GM10248 (cell line): ENCODE measurements at regions not wholly inside any gene's neighbourhood (a gene's known extent, or its start where the extent isn't known, plus 50 kb on each side); places are given as distances from the start of the nearest gene placed in this dataset.

Experiments
- CTCF ChIA-PET: fragments of 300-600 bp; sonication (Branson Sonifier 250); formaldehyde crosslinking; extraction: SDS; loops from one replicate; lab custom pipeline; 2021; ENCODE audit warnings: antibody characterized with exemption; lab: Yijun Ruan, JAX
- POLR2A ChIA-PET: fragments of 350-650 bp; sonication (Branson Sonifier 250); formaldehyde crosslinking; extraction: SDS; loops from one replicate; lab custom pipeline; 2020; ENCODE audit warnings: antibody characterized with exemption; lab: Yijun Ruan, JAX
- DNase-seq: peaks from one replicate; pipeline ENCODE4 v3.0.0; 2012; ENCODE audit errors: extremely low spot score
- TF ChIP-seq, protein P1 (sequence below): IDR thresholded peaks from 2 replicates; pipeline ENCODE4 v1.5.1; 2012; ENCODE audit warnings: mild to moderate bottlenecking, low read depth; ENCODE audit errors: extremely low read depth, missing control alignments, control extremely low read depth

DNA sequence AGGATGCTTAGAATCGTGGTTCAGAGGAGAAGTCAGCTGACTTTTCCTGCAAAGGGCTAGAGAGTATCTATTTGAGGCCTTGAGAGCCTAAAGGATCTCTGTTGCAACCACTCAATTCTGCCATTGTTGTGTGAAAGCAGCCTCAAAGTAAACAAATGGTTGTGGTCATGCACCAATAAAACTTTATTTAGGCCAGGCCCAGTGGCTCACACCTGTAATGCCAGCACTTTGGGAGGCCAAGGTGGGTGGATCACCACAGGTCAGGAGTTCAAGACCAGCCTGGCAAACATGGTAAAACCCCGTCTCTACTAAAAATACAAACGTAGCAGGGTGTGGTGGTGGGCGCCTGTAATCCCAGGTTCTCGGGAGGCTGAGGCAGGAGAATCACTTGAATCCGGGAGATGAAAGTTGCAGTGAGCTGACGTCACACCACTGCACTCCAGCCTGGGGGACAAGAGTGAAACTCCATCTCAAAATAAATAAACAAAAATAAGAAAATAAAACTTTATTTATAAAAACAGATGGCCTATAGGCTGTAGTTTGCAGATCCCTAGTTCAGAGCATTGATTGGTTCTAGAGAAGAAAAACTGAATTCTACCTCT is 135.9 kb upstream of the KLF4 start:
- TF ChIP-seq, protein P1, sequence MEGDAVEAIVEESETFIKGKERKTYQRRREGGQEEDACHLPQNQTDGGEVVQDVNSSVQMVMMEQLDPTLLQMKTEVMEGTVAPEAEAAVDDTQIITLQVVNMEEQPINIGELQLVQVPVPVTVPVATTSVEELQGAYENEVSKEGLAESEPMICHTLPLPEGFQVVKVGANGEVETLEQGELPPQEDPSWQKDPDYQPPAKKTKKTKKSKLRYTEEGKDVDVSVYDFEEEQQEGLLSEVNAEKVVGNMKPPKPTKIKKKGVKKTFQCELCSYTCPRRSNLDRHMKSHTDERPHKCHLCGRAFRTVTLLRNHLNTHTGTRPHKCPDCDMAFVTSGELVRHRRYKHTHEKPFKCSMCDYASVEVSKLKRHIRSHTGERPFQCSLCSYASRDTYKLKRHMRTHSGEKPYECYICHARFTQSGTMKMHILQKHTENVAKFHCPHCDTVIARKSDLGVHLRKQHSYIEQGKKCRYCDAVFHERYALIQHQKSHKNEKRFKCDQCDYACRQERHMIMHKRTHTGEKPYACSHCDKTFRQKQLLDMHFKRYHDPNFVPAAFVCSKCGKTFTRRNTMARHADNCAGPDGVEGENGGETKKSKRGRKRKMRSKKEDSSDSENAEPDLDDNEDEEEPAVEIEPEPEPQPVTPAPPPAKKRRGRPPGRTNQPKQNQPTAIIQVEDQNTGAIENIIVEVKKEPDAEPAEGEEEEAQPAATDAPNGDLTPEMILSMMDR, result no peak
- CTCF ChIA-PET, result interaction anchor here (1.0 kb wide), 1 partner anchor 84 kb away, joined by 3 read pairs; no protein-coding TSS in a partner anchor
- POLR2A ChIA-PET, result no interaction called here
- no peak for DNase-seq

DNA sequence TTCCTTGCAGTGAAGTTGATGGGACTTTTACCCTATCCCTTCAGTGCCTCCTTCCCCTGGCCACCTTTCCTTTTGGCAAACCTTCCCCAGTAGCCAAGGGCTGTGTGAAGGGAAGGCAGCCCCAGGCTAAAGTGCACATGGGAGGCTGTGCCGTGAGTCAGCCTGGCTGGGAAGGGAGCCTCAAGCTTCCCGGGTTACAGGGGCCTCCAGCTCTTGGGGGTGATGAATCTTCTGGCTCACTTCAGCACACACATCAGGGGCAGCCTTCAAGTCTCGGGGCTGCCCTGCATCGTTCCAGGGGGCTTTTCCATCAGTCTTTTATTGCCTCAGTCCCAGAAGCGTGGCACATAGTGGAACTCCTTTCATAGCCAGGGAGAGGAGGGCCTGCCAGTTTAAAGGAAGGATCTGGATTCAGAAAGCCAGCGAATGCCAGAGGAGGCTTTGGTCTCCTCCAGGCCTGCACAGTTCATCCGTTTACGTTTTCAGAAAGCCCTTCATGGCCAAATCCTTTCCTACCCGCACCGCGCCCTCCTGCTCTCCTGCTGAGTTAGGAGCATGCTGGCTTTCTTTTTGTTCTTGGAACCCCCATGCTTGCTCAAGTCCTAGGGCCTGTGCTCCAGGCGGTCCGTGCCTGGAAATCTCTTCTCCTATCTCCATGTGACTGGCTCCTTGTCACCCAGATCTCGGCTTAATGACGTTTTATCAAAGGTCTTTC is 134.8 kb upstream of the KLF4 start:
- DNase-seq, result no peak
- TF ChIP-seq, protein P1, result no peak
- ChIA-PET CTCF (interaction anchor here (1.0 kb wide), 1 partner anchor 85 kb away, joined by 3 read pairs; no protein-coding TSS in a partner anchor), POLR2A (no interaction called here)

DNA sequence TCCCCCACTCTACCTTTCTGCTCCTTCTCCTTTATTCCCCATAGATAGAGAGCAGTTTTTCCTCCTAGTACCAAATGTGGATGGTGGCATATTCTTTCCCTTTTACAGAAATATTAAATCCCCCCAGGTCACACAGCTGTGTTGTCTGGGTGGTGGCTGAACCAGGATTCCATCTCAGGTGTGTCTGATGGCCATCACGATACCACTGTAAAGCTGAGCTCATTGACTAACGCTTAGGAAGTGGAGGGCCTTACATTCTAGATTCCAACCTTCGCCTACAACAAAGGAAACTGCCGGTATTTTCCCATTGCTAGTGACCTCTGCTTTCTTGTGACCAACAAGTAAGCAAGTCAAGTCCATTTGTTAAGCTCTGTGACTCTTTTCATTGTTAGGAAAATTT is 131.9 kb upstream of the KLF4 start:
- TF ChIP-seq, protein P1, result no peak
- CTCF ChIA-PET, result interaction anchor here (1.3 kb wide), 1 partner anchor 11 kb away, joined by 3 read pairs; no protein-coding TSS in a partner anchor
- POLR2A ChIA-PET, result no interaction called here
- DNase-seq, result no peak

DNA sequence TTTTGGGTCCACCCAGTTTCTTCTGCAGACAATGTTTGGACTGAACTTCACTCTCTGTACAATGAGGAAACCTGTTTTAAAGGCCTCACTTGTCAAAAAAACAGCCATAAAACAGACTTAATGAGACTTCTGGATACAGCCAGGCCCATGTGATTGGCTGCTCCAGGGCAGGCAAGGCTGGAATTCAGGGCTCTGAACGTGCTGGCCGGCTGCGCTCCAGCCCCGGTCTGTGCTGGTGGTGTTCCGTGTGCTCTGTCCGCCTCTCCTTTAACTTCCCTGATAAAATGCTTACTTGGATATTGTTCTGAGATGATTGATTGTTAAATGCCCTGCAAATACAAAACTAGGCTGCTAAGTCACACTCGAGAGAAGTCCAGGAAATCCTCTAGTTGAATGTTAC is 131.2 kb upstream of the KLF4 start:
- POLR2A ChIA-PET, result no interaction called here
- CTCF ChIA-PET, result interaction anchor here (1.3 kb wide), 1 partner anchor 11 kb away, joined by 3 read pairs; no protein-coding TSS in a partner anchor
- TF ChIP-seq, protein P1, result no peak
- no peak for DNase-seq

DNA sequence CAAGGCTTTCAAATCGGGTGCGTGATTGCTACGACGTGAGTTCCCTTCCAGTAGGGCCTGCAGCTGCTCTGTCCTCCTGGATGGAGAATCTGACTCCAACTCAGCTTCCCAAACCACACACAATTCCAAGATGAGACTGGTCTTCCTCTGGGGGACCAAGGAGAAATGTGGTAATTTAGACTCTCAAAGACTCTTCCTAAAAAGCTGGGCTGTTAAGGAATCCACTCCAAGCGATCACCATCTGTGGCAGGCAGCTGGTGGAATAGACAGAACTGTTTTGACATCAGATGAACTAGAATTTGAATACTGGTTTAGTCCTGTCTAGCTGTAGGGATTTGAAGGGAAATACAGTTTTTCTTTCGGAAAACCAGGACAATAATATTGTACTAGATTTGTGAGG is 130.7 kb upstream of the KLF4 start:
- TF ChIP-seq, protein P1, result no peak
- no peak for DNase-seq
- POLR2A ChIA-PET, result no interaction called here
- CTCF ChIA-PET, result interaction anchor here (1.3 kb wide), 1 partner anchor 10 kb away, joined by 3 read pairs; no protein-coding TSS in a partner anchor

DNA sequence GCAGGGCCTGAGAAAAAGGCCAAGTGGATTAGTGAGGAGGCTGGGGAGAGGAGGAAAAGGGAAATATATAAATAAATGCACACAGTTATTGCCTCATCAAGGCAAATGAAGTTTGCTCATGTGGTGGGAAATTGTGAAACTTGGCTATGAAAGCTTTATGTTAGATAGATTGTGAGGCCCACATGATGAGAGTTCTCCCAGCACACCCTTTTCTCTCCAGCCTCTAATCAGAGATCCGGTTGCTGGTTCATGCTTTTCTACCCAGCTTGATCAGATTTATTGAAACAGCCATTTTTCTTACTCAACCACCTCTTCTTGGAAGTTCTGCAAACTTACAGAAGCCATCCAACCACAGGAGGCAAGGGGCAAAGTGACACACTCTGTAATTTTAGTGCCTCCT is 125.8 kb upstream of the KLF4 start:
- POLR2A ChIA-PET, result no interaction called here
- CTCF ChIA-PET, result no interaction called here
- no peak for DNase-seq
- TF ChIP-seq, protein P1, result no peak
